H1 (cell line): ENCODE measurements at regions not wholly inside any gene's neighbourhood (a gene's known extent, or its start where the extent isn't known, plus 50 kb on each side); places are given as distances from the start of the nearest gene placed in this dataset.

Experiments used
- CTCF ChIA-PET: fragments of 300-600 bp; sonication (Branson Sonifier 250); formaldehyde crosslinking; loops from one replicate; lab custom pipeline; 2021; ENCODE audit not compliant: partially characterized antibody; lab: Charles Lee
- POLR2A ChIA-PET: fragments of 300-600 bp; sonication (Branson Sonifier 250); formaldehyde crosslinking; loops from one replicate; lab custom pipeline; 2021; ENCODE audit warnings: inconsistent platforms; ENCODE audit not compliant: partially characterized antibody; lab: Charles Lee
- DNase-seq, 2 experiments: peaks; one replicate each; pipeline versions ENCODE4 v3.0.0 to v3.0.0-alpha.2; 2010 to 2022; ENCODE audit warnings: low spot score in 2 of 2, low read depth in 1 of 2, mixed read lengths in 1 of 2
- FAIRE-seq: peaks from 2 replicates; lab custom pipeline; 2011; peaks lifted over from hg19 to GRCh38; lab: Jason Lieb, UNC
- H2AFZ ChIP-seq: 2 replicates; pipeline ENCODE4 v1.8.1; 2012; ENCODE audit warnings: low read length, inconsistent platforms
- H2AK5ac ChIP-seq: 2 replicates; pipeline ENCODE4 v1.6.1; 2013; ENCODE audit warnings: low read depth, low read length
- H2BK120ac ChIP-seq: replicated peaks from 2 replicates; pipeline ENCODE3; 2013; ENCODE audit warnings: low read depth, low read length, inconsistent platforms
- H2BK12ac ChIP-seq: 2 replicates; pipeline ENCODE4 v1.6.1; 2013; ENCODE audit warnings: low read depth, low read length
- H2BK15ac ChIP-seq: 2 replicates; pipeline ENCODE4 v1.6.1; 2013; ENCODE audit warnings: low read length
- H2BK20ac ChIP-seq: 2 replicates; pipeline ENCODE4 v1.6.1; 2013; ENCODE audit warnings: low read length
- H2BK5ac ChIP-seq: 2 replicates; pipeline ENCODE4 v1.6.1; 2013; ENCODE audit warnings: low read depth, low read length
- H3K14ac ChIP-seq: 2 replicates; pipeline ENCODE4 v1.6.1; 2013; ENCODE audit warnings: inconsistent platforms; ENCODE audit not compliant: insufficient read length
- H3K18ac ChIP-seq: 2 replicates; pipeline ENCODE4 v1.6.1; 2013; ENCODE audit warnings: low read length; ENCODE audit errors: extremely low read depth
- H3K23ac ChIP-seq: 2 replicates; pipeline ENCODE4 v1.6.1; 2013; ENCODE audit warnings: inconsistent platforms; ENCODE audit not compliant: insufficient read length
- H3K23me2 ChIP-seq: 2 replicates; pipeline ENCODE4 v1.6.1; 2013; ENCODE audit warnings: low read depth, low read length
- H3K27ac ChIP-seq: 2 replicates; pipeline ENCODE4 v1.6.1; 2011; ENCODE audit warnings: low read depth, low read length, inconsistent platforms
- H3K27me3 ChIP-seq, 4 experiments: replicated peaks in 1 of 4; 1 replicate in 1 of 4; 2 replicates in 3 of 4; pipeline versions ENCODE4 v1.6.1 to v1.8.1; 2011 to 2013; ENCODE audit warnings: low read length in 3 of 4, mild to moderate bottlenecking in 3 of 4, inconsistent platforms in 2 of 4, mixed read lengths in 2 of 4, moderate library complexity in 1 of 4; ENCODE audit not compliant: control insufficient read depth in 3 of 4, insufficient read depth in 3 of 4; ENCODE audit errors: extremely low read depth in 1 of 4
- H3K36me3 ChIP-seq, 4 experiments: 2 replicates each; pipeline versions ENCODE4 v1.6.1 to v1.8.1; 2011 to 2013; ENCODE audit warnings: mild to moderate bottlenecking in 4 of 4, low read length in 3 of 4, moderate library complexity in 2 of 4, control low read depth in 1 of 4, inconsistent platforms in 1 of 4; ENCODE audit not compliant: insufficient read depth in 4 of 4, control insufficient read depth in 2 of 4
- H3K4ac ChIP-seq: replicated peaks from 2 replicates; pipeline ENCODE3; 2013; ENCODE audit warnings: low read length, low read depth, mixed read lengths, inconsistent platforms; ENCODE audit not compliant: insufficient read length
- H3K4me1 ChIP-seq, 4 experiments: replicated peaks in 1 of 4; 1 replicate in 1 of 4; 2 replicates in 3 of 4; pipeline versions ENCODE4 v1.6.1 to v1.8.1; 2011 to 2013; ENCODE audit warnings: low read length in 3 of 4, inconsistent platforms in 2 of 4, mixed read lengths in 1 of 4; ENCODE audit not compliant: insufficient read depth in 4 of 4, control insufficient read depth in 3 of 4
- H3K4me2 ChIP-seq, 2 experiments: 2 replicates each; pipeline versions ENCODE4 v1.6.1 to v1.8.1; 2011 to 2013; ENCODE audit warnings: low read depth in 2 of 2, low read length in 2 of 2, control low read depth in 1 of 2, inconsistent platforms in 1 of 2, mild to moderate bottlenecking in 1 of 2; ENCODE audit not compliant: insufficient read depth in 1 of 2
- H3K4me3 ChIP-seq, 4 experiments: fragments of 200-600, 300-600 bp in 1 of 4; sonication (generic), shearing (Covaris generic), sonication (Bioruptor Twin) in 1 of 4; 2 replicates each; pipeline versions ENCODE4 v1.5.1 to v1.8.1; 2011 to 2016; ENCODE audit warnings: low read length in 4 of 4, low read depth in 3 of 4, control low read depth in 2 of 4, inconsistent platforms in 2 of 4, mild to moderate bottlenecking in 2 of 4, mixed read lengths in 1 of 4, moderate library complexity in 1 of 4; ENCODE audit not compliant: insufficient read depth in 2 of 4; ENCODE audit errors: extremely low read depth in 1 of 4
- H3K56ac ChIP-seq: replicated peaks from 2 replicates; pipeline ENCODE3; 2013; ENCODE audit warnings: low read depth, mild to moderate bottlenecking, mixed read lengths, low read length, inconsistent platforms; ENCODE audit not compliant: insufficient read length
- H3K79me1 ChIP-seq: 2 replicates; pipeline ENCODE4 v1.6.1; 2013; ENCODE audit warnings: low read depth, low read length, control low read depth
- H3K79me2 ChIP-seq, 2 experiments: 2 replicates each; pipeline versions ENCODE4 v1.6.1 to v1.8.1; 2012 to 2013; ENCODE audit warnings: low read length in 2 of 2, mild to moderate bottlenecking in 2 of 2, inconsistent platforms in 1 of 2; ENCODE audit not compliant: insufficient read depth in 2 of 2, control insufficient read depth in 1 of 2
- H3K9ac ChIP-seq, 4 experiments: replicated peaks in 1 of 4; 1 replicate in 1 of 4; 2 replicates in 3 of 4; pipeline versions ENCODE4 v1.6.1 to v1.8.1; 2011 to 2013; ENCODE audit warnings: low read depth in 3 of 4, low read length in 3 of 4, control low read depth in 2 of 4, mild to moderate bottlenecking in 2 of 4, moderate library complexity in 2 of 4, inconsistent platforms in 1 of 4; ENCODE audit errors: extremely low read depth in 1 of 4
- H3K9me3 ChIP-seq, 2 experiments: 2 replicates each; pipeline versions ENCODE4 v1.6.1 to v1.8.1; 2012 to 2013; ENCODE audit warnings: mild to moderate bottlenecking in 2 of 2, moderate library complexity in 2 of 2, control low read depth in 1 of 2, inconsistent platforms in 1 of 2, low read depth in 1 of 2, low read length in 1 of 2, mixed read lengths in 1 of 2; ENCODE audit not compliant: insufficient read depth in 2 of 2
- H4K20me1 ChIP-seq, 2 experiments: replicated peaks in 1 of 2; 2 replicates each; pipeline versions ENCODE3 to v1.8.1; 2011 to 2013; ENCODE audit warnings: inconsistent platforms in 2 of 2, low read length in 2 of 2, mild to moderate bottlenecking in 1 of 2; ENCODE audit not compliant: insufficient read depth in 2 of 2, control insufficient read depth in 1 of 2
- H4K5ac ChIP-seq: 2 replicates; pipeline ENCODE4 v1.6.1; 2013; ENCODE audit warnings: low read length, low read depth, mixed read lengths, inconsistent platforms; ENCODE audit not compliant: insufficient read length
- H4K8ac ChIP-seq: 2 replicates; pipeline ENCODE4 v1.8.0; 2013; ENCODE audit warnings: mild to moderate bottlenecking, moderate library complexity, low read length, inconsistent platforms; ENCODE audit not compliant: insufficient read depth; ENCODE audit errors: extremely low read depth
- H4K91ac ChIP-seq: replicated peaks from 2 replicates; pipeline ENCODE3; 2013; ENCODE audit warnings: low read length, mixed read lengths, inconsistent platforms; ENCODE audit not compliant: insufficient read length
- WGBS, 2 experiments: shearing (Covaris generic) in 1 of 2; methylation state at CpG; one replicate each; pipeline versions ENCODE4 v1.1.6 to v1.1.7; 2013 to 2015; ENCODE audit warnings: low lambda C conversion rate in 2 of 2, mixed read lengths in 2 of 2, inconsistent platforms in 1 of 2, low coverage in 1 of 2, missing lambda C conversion rate in 1 of 2; ENCODE audit not compliant: insufficient replicate concordance in 2 of 2, insufficient coverage in 1 of 2, insufficient read length in 1 of 2; ENCODE audit errors: extremely low coverage in 1 of 2, missing lambda C conversion rate in 1 of 2; 5-methylcytosine and 5-hydroxymethylcytosine counted together

DNA sequence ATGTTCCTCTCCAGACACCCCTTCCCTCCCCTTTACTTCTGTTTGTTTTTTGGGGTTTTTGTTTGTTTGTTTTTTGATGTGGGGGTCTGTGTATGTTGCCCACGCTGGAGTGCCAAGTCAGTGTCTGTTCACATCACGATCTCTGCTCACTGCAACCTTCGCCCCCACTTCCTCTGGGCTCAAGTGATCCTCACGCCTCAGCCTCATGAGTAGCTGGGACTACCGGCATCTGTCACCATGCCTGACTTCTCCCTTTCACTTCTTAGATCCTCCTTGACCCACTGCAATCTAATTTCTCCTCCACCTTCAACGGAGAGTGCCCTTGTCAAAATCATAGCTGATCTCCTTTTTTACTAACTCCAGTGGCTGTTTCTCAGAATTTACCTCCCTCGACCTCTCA lies 100.7 kb upstream of the KIF26B start:
- peaks cover 2 to 9% (median 3%) of the 10 kb centered on the region in 4 experiments; a peak in 5 of 7 replicates for H3K4me1 ChIP-seq
- CTCF ChIA-PET = interaction anchor here (0.7 to 1.2 kb wide), 2 partner anchors 11 to 18 kb away, joined by 4 read pairs; no protein-coding TSS in a partner anchor
- H4K5ac ChIP-seq = no peak overlapping the region
- H3K23ac ChIP-seq = no peak overlapping the region
- no peaks in the 10 kb centered on the region for H3K23me2 ChIP-seq
- H2BK12ac ChIP-seq = no peak overlapping the region
- H4K8ac ChIP-seq = no peak overlapping the region
- H3K9ac ChIP-seq = no peak overlapping the region
- H3K4me2 ChIP-seq = no peak overlapping the region
- POLR2A ChIA-PET = no interaction called here
- DNase-seq = peak in 1 of 2 experiments; percentile 8
- WGBS, 2 experiments = 88% methylated on average over 7 of the region's 7 CpGs; no CpG with 5 or more reads in 1 of the 2 experiments
- no peak overlapping the region for H2AK5ac ChIP-seq
- FAIRE-seq = no peak
- no peak overlapping the region for H3K27ac ChIP-seq
- H3K9me3 ChIP-seq = peaks cover 0 to 3% of the 10 kb centered on the region in 2 experiments; a peak in 1 of 4 replicates
- no peak overlapping the region for H3K14ac ChIP-seq
- H3K79me1 ChIP-seq = no peaks in the 10 kb centered on the region
- no peak overlapping the region for H2BK5ac ChIP-seq
- H3K18ac ChIP-seq = no peak overlapping the region
- no peak overlapping the region for H2BK20ac ChIP-seq
- H4K20me1 ChIP-seq = no peaks in the 10 kb centered on the region
- H2BK120ac ChIP-seq = no peak overlapping the region
- H3K79me2 ChIP-seq = no peaks in the 10 kb centered on the region
- no peak overlapping the region for H3K56ac ChIP-seq
- H2AFZ ChIP-seq = no peak overlapping the region
- H3K27me3 ChIP-seq = no peaks in the 10 kb centered on the region
- H3K4ac ChIP-seq = no peak overlapping the region
- H3K4me3 ChIP-seq = no peak overlapping the region
- no peak overlapping the region for H4K91ac ChIP-seq
- H3K36me3 ChIP-seq = no peaks in the 10 kb centered on the region; a peak in 2 of 8 replicates
- H2BK15ac ChIP-seq = no peak overlapping the region
